OCI-LY7 (cell line): ENCODE measurements at regions not wholly inside any gene's neighbourhood (a gene's known extent, or its start where the extent isn't known, plus 50 kb on each side); places are given as distances from the start of the nearest gene placed in this dataset.

Experiments
- CTCF ChIP-seq: fragments of 200-600 bp; sonication (generic); conservative IDR thresholded peaks from 2 replicates; pipeline ENCODE4 v1.5.1; 2014; ENCODE audit warnings: mild to moderate bottlenecking, antibody characterized with exemption, low read length, moderate library complexity, mixed read lengths
- EZH2phosphoT487 ChIP-seq: fragments of 200-600 bp; sonication (generic); IDR thresholded peaks from 2 replicates; pipeline ENCODE4 v1.6.1; 2018; ENCODE audit warnings: low read depth, borderline replicate concordance, mild to moderate bottlenecking, mixed run types, antibody characterized with exemption, low read length, moderate library complexity, mixed read lengths

- TF ChIP-seq CTCF (no peak), EZH2phosphoT487 (no peak)
Measured at GRCh38 chr6:3904518-3904917, 55.3 kb downstream of the FAM50B start.
